ENCODE measurements at regions not wholly inside any gene's neighbourhood (a gene's known extent, or its start where the extent isn't known, plus 50 kb on each side); places are given as distances from the start of the nearest gene placed in this dataset.

GRCh38 chr17:27241346-27241946 is 52.5 kb upstream of the WSB1 start:
- DNase-seq (ENCODE audit: low read depth, low spot score), result no peak
- no peak overlapping the region for H3K4me3 ChIP-seq (ENCODE audit: low read depth, low read length)
- ChIA-PET CTCF (interaction anchor here (1.5 to 15.0 kb wide), 4 partner anchors 9 to 362 kb away, joined by 4 to 367 read pairs (median 221); no protein-coding TSS in a partner anchor), POLR2A (interaction anchor here (1.2 kb wide), 1 partner anchor 53 kb away, joined by 3 read pairs; no protein-coding TSS in a partner anchor)
- TF ChIP-seq CTCF (IDR thresholded peaks at IDR 0.05; ENCODE audit: insufficient read depth, low read length, missing control alignments), result no peak

DNA sequence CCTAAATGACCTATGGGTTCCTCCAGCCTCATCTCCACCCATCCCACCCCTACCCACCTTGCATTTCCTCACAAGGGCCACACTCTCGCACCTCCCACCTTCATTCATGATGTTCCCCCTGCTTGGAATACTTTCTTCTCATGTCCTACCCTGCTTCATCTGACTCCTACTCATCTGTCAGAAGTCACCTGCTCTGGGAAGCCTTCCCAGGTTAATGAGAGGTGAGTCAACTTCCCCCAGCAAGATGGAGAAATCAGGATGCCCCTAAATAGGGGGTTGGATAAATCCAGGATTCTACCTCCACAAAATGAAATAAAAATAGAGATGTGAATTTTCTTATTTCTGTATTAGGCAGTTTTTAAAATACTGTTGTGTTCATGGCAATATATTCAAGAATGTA is 51.0 kb upstream of the WSB1 start:
- TF ChIP-seq CTCF (IDR thresholded peaks at IDR 0.05; ENCODE audit: insufficient read depth, low read length, missing control alignments), result no peak
- no peak overlapping the region for H3K4me3 ChIP-seq (ENCODE audit: low read depth, low read length)
- DNase-seq (ENCODE audit: low read depth, low spot score), result no peak
- POLR2A ChIA-PET, result interaction anchor here (1.2 kb wide), 1 partner anchor 52 kb away, joined by 6 read pairs; no protein-coding TSS in a partner anchor
- CTCF ChIA-PET, result interaction anchor here (1.2 to 15.0 kb wide), 6 partner anchors 55 to 361 kb away, joined by 3 to 367 read pairs (median 92); no protein-coding TSS in a partner anchor

DNA sequence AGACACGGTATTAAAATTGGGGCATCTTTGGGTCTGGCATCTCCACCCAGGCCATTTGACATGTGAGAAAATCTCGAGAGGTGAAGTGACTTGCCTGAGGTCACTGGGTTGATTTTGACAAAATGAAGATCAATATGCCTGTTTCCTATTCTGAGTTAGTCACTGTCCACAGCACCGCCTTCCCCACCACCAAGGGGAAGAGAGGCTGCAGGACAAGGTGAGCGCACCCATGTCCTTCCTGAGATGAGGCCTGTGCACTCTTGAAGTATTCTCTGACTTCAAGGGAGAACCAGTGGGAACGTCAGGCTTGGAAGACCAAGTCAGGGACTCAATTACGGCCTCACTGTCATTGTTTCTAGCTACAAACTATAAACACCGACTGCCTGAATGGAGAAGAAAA is 49.9 kb upstream of the WSB1 start:
- ChIA-PET POLR2A (interaction anchor here (0.6 kb wide), 1 partner anchor 74 kb away, joined by 3 read pairs; no protein-coding TSS in a partner anchor), CTCF (interaction anchor here (0.6 to 3.2 kb wide), 9 partner anchors 8 to 359 kb away, joined by 3 to 19 read pairs (median 5); partner anchors contain the start of gene WSB1)
- DNase-seq (ENCODE audit: low read depth, low spot score), result no peak
- no peak for TF ChIP-seq CTCF (IDR thresholded peaks at IDR 0.05; ENCODE audit: insufficient read depth, low read length, missing control alignments)
- H3K4me3 ChIP-seq (ENCODE audit: low read depth, low read length), result no peak overlapping the region

Data from AG04449 (cell line).